PFSK-1 (cell line): ENCODE measurements at regions not wholly inside any gene's neighbourhood (a gene's known extent, or its start where the extent isn't known, plus 50 kb on each side); places are given as distances from the start of the nearest gene placed in this dataset.

Experiments used
- FOXP2 ChIP-seq: optimal IDR thresholded peaks from 2 replicates; pipeline ENCODE3; 2011; ENCODE audit warnings: borderline replicate concordance, control low read depth, inconsistent platforms; ENCODE audit not compliant: insufficient read depth; ENCODE audit errors: extremely low read length, extremely low read depth
- POLR2AphosphoS5 ChIP-seq: IDR thresholded peaks from 2 replicates; pipeline ENCODE4 v1.6.1; 2012; ENCODE audit warnings: low read depth, mild to moderate bottlenecking, control low read depth, low read length, moderate library complexity
- REST ChIP-seq, 2 experiments: IDR thresholded peaks; 2 replicates each; pipeline versions ENCODE4 v1.6.1 to v1.8.0; 2011 to 2012; ENCODE audit warnings: low read depth in 2 of 2, low read length in 2 of 2, control low read depth in 1 of 2, inconsistent platforms in 1 of 2, mild to moderate bottlenecking in 1 of 2, moderate library complexity in 1 of 2; ENCODE audit not compliant: insufficient read depth in 1 of 2
- SIN3A ChIP-seq: IDR thresholded peaks from 2 replicates; pipeline ENCODE4 v1.6.1; 2012; ENCODE audit warnings: mild to moderate bottlenecking, low read length, moderate library complexity, borderline replicate concordance; ENCODE audit not compliant: insufficient read depth
- TAF1 ChIP-seq: IDR thresholded peaks from 2 replicates; pipeline ENCODE4 v1.6.1; 2012; ENCODE audit warnings: low read length, control low read depth, borderline replicate concordance; ENCODE audit not compliant: insufficient read depth

DNA sequence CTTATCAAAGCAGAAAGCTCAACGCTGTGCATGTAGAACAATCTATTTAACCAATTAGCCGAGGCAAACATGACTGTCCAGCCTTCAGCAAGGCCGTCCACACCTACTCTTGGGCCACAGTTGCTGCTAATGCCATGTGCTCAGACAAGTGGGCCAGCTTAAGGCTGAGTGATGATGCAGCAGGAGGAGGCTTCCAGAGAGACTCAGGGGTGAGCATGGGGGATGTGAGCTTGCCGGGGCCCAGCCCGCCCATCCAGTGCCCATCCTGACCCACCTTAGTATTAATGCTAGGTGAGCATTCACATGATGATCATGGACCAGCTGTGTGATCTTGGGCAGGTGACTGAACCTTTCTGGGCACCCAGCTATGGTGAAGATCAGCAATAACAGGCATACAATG, 150.1 kb downstream of the TPRA1 start:
- no peak for TF ChIP-seq FOXP2
- no peak for TF ChIP-seq TAF1
- TF ChIP-seq SIN3A: no peak
- TF ChIP-seq REST (IDR thresholded peaks at IDR 0.05; ENCODE audit: insufficient read depth in 1 of 2, low read depth in 2 of 2, low read length in 2 of 2): no peak
- no peak for TF ChIP-seq POLR2AphosphoS5

DNA sequence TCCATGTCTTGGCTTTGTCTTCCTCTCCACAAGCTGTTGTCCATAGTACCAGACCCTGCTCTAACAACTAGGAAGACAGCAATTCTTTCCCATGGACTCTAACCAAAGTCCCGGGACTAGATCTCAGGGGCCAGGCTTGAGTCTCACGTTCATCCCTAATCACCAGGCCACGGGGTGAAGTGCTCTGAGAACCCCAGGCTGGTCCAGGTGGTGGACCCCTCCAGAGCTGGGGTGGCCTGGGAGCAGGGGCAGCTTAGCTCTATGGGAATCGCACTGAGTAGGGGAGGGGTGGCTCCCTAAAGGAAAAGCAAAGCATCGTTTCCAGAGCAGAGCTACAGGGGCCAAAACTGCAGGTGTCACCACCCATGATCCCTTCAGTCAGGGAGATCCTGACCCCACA, 150.9 kb downstream of the TPRA1 start:
- no peak for TF ChIP-seq FOXP2
- TF ChIP-seq SIN3A: no peak
- no peak for TF ChIP-seq REST (IDR thresholded peaks at IDR 0.05; ENCODE audit: insufficient read depth in 1 of 2, low read depth in 2 of 2, low read length in 2 of 2)
- no peak for TF ChIP-seq TAF1
- TF ChIP-seq POLR2AphosphoS5: no peak

DNA sequence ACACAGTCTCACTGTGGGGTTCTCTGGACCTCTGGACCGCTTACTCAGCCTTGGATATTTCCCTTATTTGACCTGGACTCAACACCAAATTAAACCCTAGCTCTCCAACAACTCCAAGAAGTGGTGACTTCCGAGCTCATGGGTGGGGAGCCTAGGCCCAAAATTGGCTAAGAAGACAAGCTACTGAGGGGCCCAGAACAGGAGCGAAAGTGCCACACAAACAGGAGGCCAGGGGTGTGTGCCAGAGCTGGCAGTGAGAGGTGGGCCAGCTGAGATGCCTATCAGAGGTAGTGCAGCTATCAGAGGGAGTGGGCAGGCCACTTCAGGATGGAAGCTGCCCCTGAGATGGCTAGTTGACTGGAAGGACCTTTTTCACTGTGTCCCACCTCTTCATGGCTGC, 151.1 kb upstream of the PRR20G start:
- TF ChIP-seq FOXP2 (no peak), TAF1 (no peak), REST (IDR thresholded peaks at IDR 0.05; ENCODE audit: insufficient read depth in 1 of 2, low read depth in 2 of 2, low read length in 2 of 2) (no peak), SIN3A (no peak), POLR2AphosphoS5 (no peak)

DNA sequence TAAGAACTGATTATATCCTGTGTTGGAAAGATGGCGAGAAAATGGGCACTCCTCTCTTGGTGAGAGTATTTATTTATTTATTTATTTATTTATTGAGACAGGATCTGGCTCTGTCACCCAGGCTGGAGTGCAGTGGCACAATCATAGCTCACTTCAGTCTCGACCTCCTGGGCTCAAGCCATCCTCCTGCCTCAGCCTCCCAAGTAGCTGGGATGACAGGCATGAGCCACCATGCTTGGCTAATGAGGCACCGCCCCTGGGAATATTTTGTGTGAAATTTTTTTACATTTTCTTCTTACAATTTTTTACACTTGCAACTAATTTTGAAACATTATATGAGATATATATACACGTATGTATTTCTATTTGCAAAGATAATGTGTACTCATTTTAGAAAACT, 150.5 kb upstream of the PRR20G start:
- no peak for TF ChIP-seq POLR2AphosphoS5
- no peak for TF ChIP-seq REST (IDR thresholded peaks at IDR 0.05; ENCODE audit: insufficient read depth in 1 of 2, low read depth in 2 of 2, low read length in 2 of 2)
- TF ChIP-seq TAF1: no peak
- TF ChIP-seq FOXP2: no peak
- TF ChIP-seq SIN3A: no peak

GRCh38 chr3:127431066-127431465, 143.2 kb upstream of the PRR20G start:
- no peak for TF ChIP-seq POLR2AphosphoS5
- no peak for TF ChIP-seq TAF1
- TF ChIP-seq SIN3A: no peak
- no peak for TF ChIP-seq REST (IDR thresholded peaks at IDR 0.05; ENCODE audit: insufficient read depth in 1 of 2, low read depth in 2 of 2, low read length in 2 of 2)
- TF ChIP-seq FOXP2: no peak
